ENCODE measurements at regions not wholly inside any gene's neighbourhood (a gene's known extent, or its start where the extent isn't known, plus 50 kb on each side); places are given as distances from the start of the nearest gene placed in this dataset.

- no peak for DNase-seq
- no peak overlapping the region for H3K4me3 ChIP-seq
- no peaks in the 10 kb centered on the region for H3K9me3 ChIP-seq
- no peak overlapping the region for H3K27ac ChIP-seq
- no peaks in the 10 kb centered on the region for H3K4me1 ChIP-seq
- H3K36me3 ChIP-seq, result no peaks in the 10 kb centered on the region
- no peaks in the 10 kb centered on the region for H3K27me3 ChIP-seq
- TF ChIP-seq CTCF (IDR thresholded peaks at IDR 0.05) (no peak), POLR2A (IDR thresholded peaks at IDR 0.05) (no peak)
Measured at GRCh38 chr5:158056130-158056825, 197.3 kb upstream of the CLINT1 start.

DNA sequence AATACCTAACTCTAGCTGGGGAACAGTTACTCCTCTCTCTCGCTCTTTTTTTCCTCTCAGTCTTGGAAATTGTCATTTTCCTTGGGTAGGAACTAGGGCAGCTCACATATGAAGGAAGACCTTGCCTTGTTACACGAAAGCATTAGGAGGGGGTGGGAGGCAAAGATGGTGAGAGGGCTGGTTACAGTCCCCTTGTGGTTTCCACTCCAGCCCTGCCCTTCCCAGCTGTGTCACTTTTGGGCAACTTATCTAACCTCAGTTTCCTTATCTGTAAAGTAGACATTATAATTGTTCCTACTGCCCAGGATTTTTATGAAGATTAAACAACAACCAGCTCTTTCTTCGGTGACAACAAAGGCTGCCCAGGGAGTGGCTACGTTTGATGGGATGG, 196.2 kb upstream of the CLINT1 start:
- no peak overlapping the region for H3K27ac ChIP-seq
- H3K4me1 ChIP-seq, result no peaks in the 10 kb centered on the region
- no peaks in the 10 kb centered on the region for H3K27me3 ChIP-seq
- DNase-seq, result no peak
- H3K4me3 ChIP-seq, result no peak overlapping the region
- no peaks in the 10 kb centered on the region for H3K36me3 ChIP-seq
- TF ChIP-seq CTCF (IDR thresholded peaks at IDR 0.05), result no peak
- no peaks in the 10 kb centered on the region for H3K9me3 ChIP-seq

- Histone ChIP-seq H3K27ac (no peak overlapping the region), H3K4me3 (no peak overlapping the region), H3K36me3 (no peaks in the 10 kb centered on the region), H3K4me1 (no peaks in the 10 kb centered on the region), H3K9me3 (no peaks in the 10 kb centered on the region), H3K27me3 (no peaks in the 10 kb centered on the region)
- no peak for DNase-seq
- TF ChIP-seq POLR2A (IDR thresholded peaks at IDR 0.05) (no peak), CTCF (IDR thresholded peaks at IDR 0.05) (no peak)
Measured at GRCh38 chr5:158054223-158055110, 195.5 kb upstream of the CLINT1 start.

- no peak for TF ChIP-seq POLR2A (IDR thresholded peaks at IDR 0.05)
- TF ChIP-seq CTCF (IDR thresholded peaks at IDR 0.05), result no peak
- no peaks in the 10 kb centered on the region for H3K36me3 ChIP-seq
- no peaks in the 10 kb centered on the region for H3K9me3 ChIP-seq
- DNase-seq, result no peak
- H3K4me1 ChIP-seq, result no peaks in the 10 kb centered on the region
- H3K27me3 ChIP-seq, result no peaks in the 10 kb centered on the region
- no peak overlapping the region for H3K27ac ChIP-seq
- H3K4me3 ChIP-seq, result no peak overlapping the region
Measured at GRCh38 chr5:158051036-158051435, 192.1 kb upstream of the CLINT1 start.

- H3K27me3 ChIP-seq, result no peaks in the 10 kb centered on the region
- H3K4me1 ChIP-seq, result no peaks in the 10 kb centered on the region
- DNase-seq, result no peak
- no peaks in the 10 kb centered on the region for H3K36me3 ChIP-seq
- no peak overlapping the region for H3K27ac ChIP-seq
- TF ChIP-seq CTCF (IDR thresholded peaks at IDR 0.05) (no peak), POLR2A (IDR thresholded peaks at IDR 0.05) (no peak)
- H3K9me3 ChIP-seq, result no peaks in the 10 kb centered on the region
- H3K4me3 ChIP-seq, result no peak overlapping the region
Measured at GRCh38 chr5:158050421-158050820, 191.5 kb upstream of the CLINT1 start.

Measured in Peyer's patch (tissue), 4 donors.